ENCODE measurements at regions not wholly inside any gene's neighbourhood (a gene's known extent, or its start where the extent isn't known, plus 50 kb on each side); places are given as distances from the start of the nearest gene placed in this dataset.

DNA sequence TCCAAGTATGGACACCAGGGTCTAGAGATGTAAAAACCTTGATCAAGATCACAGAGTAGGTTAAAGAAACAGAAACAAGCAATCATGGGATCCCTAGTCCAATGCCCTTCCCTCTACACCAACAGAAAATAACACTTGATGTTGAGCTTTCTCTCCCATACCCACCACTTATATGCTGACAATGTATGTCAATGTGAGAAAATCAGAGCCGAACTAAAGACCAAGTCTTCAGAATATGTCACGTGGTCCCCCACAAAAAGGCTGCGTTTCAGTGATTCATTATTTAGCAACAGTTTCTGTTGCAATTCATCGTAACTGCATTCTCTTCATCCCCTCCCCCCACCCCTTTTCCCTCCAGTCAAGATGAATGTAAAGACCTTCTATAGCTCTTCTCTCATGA, 278.9 kb upstream of the STT3B start:
- TF ChIP-seq, protein P1, sequence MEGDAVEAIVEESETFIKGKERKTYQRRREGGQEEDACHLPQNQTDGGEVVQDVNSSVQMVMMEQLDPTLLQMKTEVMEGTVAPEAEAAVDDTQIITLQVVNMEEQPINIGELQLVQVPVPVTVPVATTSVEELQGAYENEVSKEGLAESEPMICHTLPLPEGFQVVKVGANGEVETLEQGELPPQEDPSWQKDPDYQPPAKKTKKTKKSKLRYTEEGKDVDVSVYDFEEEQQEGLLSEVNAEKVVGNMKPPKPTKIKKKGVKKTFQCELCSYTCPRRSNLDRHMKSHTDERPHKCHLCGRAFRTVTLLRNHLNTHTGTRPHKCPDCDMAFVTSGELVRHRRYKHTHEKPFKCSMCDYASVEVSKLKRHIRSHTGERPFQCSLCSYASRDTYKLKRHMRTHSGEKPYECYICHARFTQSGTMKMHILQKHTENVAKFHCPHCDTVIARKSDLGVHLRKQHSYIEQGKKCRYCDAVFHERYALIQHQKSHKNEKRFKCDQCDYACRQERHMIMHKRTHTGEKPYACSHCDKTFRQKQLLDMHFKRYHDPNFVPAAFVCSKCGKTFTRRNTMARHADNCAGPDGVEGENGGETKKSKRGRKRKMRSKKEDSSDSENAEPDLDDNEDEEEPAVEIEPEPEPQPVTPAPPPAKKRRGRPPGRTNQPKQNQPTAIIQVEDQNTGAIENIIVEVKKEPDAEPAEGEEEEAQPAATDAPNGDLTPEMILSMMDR (IDR thresholded peaks at IDR 0.05; ENCODE audit: insufficient read depth, low read depth, low read length): no peak
- no peak for TF ChIP-seq EZH2 (IDR thresholded peaks at IDR 0.05; ENCODE audit: insufficient read depth, low read length)
